ENCODE measurements at regions not wholly inside any gene's neighbourhood (a gene's known extent, or its start where the extent isn't known, plus 50 kb on each side); places are given as distances from the start of the nearest gene placed in this dataset.
"Not testable (repeated sequence)": the region's sequence is repeated elsewhere in the genome, so short reads cannot be mapped to it uniquely, and the experiment has no call there.

DNA sequence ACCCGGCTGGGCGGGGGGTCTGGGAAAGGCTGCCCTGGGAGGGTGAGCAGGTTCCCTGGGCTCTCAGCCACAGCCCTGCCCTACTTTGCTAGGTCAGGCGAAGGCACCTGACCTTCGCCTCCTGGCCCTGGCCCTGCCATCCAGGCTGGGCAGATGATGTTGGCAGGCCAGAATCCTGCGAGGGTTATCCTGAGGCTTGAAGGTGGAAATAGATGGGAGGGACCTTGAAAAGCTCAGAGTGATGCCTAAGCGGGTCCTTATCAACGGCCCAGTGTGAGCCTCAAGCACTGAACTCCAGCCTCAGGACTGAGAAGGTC, 191.3 kb downstream of the LAT start:
- H3K27me3 ChIP-seq (ENCODE audit: low read depth); in situ Hi-C loops (cut with MboI; ENCODE audit: low sequenced_read_pairs); H3K36me3 ChIP-seq (replicated peaks); H3K9me3 ChIP-seq; DNase-seq (ENCODE audit: low spot score in 2 of 2); H3K4me3 ChIP-seq; H3K4me1 ChIP-seq: not testable (repeated sequence)

DNA sequence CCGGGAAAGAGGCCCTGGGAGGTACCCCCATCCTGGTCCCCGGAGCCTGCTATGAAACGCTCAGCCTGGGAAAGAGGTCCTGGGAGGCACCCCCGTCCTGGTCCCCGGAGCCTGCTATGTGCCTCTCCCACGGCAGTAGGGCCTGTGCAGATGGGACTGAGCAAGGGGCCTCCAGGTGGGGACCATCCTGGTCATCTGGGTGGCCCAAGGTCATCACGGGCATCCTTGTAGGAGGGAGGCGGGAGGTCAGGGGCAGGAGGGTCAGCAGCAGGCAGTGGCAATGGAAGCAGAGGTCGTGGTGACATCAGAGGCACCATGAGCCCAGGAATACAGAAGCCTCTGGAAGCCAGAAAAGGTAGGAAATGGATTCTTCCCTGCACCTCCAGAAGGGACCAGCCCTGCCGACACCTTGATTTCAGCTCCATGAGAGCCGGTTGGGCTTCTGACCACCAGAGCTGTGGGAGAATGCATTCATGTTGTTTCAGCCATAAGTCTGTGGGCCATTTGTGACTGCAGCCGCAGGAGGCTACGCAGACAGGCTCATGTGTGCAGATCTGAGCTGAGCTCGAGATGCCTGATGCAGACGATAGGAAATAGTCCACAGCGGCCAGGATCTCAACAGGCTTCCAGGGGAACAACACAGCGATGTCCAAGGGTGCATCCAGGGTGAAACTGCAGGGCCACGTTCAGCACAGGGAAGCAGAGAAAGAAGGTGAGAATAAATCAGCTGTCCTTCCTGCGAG, 190.7 kb downstream of the LAT start:
- H3K36me3 ChIP-seq (replicated peaks); H3K4me1 ChIP-seq; in situ Hi-C loops (cut with MboI; ENCODE audit: low sequenced_read_pairs): not testable (repeated sequence)

DNA sequence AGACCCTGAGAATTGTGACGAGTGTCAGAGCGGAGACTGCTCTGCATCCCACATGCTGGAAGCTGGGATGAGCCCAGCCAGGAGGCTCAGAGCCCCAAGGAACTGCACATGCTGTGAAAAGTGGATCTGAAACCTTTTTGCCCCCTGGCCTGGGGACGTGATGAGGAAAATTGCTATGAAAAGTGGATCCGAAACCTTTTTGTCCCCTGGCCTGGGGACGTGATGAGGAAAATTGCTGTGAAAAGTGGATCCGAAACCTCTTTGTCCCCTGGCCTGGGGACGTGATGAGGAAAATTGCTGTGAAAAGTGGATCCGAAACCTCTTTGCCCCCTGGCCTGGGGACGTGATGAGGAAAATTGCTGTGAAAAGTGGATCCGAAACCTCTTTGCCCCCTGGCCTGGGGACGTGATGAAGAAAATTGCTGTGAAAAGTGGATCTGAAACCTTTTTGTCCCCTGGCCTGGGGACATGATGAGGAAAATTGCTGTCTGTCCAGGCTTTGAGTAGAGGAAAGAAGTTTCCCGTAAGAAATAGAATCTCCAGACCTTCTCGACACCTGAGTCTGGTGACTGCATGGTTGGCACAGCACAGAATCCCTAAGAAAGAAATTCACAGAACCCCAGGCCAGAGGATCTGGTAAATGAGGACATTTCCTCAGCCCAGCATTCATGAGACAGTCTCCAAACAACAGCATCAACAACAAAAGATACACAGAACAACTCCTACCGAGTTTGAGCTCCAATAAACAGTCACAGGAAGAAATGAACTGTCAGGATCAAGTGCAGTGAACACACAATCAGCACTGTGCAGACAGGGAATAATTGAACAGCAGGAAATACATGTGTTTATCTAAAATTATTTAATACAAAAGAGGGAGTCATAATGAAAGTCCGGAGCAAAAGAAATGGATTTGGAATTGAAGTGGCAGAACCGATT, 188.8 kb downstream of the LAT start:
- in situ Hi-C loops (cut with MboI; ENCODE audit: low sequenced_read_pairs) = not testable (repeated sequence)

More for the DNA sequence above, 190.7 kb downstream of the LAT start:
- H3K27me3 ChIP-seq (ENCODE audit: low read depth); H3K9me3 ChIP-seq; H3K4me3 ChIP-seq; DNase-seq (ENCODE audit: low spot score in 2 of 2): not testable (repeated sequence)

DNA sequence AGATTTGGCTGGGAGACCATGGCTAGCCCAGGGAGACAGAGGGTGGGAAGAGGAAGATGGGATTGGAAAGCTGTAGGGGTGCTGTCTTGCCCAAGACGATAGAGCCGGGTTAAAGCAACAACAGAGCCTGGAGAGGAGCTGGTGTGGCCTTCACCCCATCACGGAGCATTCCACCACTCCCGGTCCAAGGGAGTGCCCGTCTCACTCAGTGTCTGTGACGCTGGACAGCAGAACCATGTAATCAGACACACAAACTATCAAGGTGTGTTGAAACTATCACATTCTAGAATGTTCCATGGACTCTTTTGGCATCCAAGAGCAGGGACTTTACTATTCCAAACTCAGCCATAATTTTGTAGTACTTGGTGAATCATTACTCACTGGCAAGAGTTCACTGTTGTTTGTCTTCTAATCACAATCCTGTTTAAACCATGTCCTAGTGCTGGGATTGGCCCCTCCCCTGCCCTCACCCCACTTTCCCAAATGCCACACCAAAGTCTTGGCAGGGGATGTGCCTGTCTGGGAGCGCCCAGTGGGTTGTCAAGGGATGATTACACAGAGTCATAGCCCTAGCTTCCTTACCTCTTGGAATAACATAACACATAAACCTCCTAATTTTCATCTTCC, 187.4 kb downstream of the LAT start:
- H3K9me3 ChIP-seq; H3K4me3 ChIP-seq; H3K27me3 ChIP-seq (ENCODE audit: low read depth); H3K36me3 ChIP-seq (replicated peaks); H3K4me1 ChIP-seq; DNase-seq (ENCODE audit: low spot score in 2 of 2); in situ Hi-C loops (cut with MboI; ENCODE audit: low sequenced_read_pairs): not testable (repeated sequence)

More for the DNA sequence above, 188.8 kb downstream of the LAT start:
- H3K4me1 ChIP-seq; H3K27me3 ChIP-seq (ENCODE audit: low read depth); H3K36me3 ChIP-seq (replicated peaks); H3K4me3 ChIP-seq; H3K9me3 ChIP-seq; DNase-seq (ENCODE audit: low spot score in 2 of 2): not testable (repeated sequence)

DNA sequence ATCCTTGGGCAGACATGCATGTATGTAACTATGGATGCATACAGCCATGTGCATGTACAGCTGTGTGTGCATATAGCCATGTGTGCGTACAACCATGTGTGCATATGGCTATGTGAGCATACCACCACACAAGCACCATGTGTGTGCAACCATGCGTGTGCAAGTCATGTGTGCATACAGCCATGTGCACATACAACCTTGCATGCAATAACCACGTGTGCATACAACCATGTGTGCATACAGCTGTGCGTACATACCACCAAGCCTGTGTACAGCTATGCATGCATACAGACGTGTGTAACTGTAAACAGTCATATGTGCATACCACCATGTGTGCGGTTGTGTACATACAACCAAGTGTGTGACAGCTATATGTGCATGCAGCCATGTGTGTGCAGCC, 186.4 kb downstream of the LAT start:
- H3K36me3 ChIP-seq (replicated peaks); H3K4me3 ChIP-seq; DNase-seq (ENCODE audit: low spot score in 2 of 2); H3K9me3 ChIP-seq; H3K4me1 ChIP-seq; in situ Hi-C loops (cut with MboI; ENCODE audit: low sequenced_read_pairs); H3K27me3 ChIP-seq (ENCODE audit: low read depth): not testable (repeated sequence)

DNA sequence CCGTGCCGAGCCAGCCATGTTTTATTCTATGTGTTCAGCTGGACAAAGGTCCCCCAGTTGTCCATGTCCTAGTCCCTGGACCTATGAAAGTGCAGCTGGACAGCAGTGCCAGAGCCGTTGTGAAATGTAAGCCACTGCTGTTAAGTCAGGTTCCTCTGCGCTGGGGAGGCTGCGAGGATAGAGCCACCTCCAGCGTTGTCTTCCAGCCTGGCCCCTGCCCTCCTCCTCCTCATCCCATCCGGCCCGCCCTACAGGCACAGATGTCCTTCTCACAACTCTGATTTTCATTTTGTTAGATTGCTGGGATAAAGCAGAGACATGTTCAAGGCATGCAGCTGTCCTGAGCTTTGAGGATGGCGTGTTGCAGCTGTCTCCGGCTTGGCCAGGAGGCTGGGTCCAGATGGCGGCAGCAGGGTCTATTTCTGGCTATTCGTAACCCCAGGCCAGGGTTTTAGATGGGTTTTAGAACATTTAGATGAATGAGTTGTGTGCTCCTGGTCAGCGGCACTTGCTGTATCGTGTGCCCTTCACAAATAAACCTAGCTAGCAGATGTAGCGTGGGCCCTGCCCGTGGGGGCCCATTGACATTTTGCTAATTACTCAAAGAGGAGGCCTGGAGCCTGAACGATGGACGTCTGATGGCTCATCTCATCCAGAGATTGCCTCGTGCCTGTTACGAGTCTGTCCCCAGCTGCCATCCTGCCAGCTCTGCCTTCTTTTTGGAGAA, 185.7 kb downstream of the LAT start:
- H3K27me3 ChIP-seq (ENCODE audit: low read depth); H3K4me1 ChIP-seq; DNase-seq (ENCODE audit: low spot score in 2 of 2); H3K36me3 ChIP-seq (replicated peaks); H3K4me3 ChIP-seq; in situ Hi-C loops (cut with MboI; ENCODE audit: low sequenced_read_pairs); H3K9me3 ChIP-seq: not testable (repeated sequence)

DNA sequence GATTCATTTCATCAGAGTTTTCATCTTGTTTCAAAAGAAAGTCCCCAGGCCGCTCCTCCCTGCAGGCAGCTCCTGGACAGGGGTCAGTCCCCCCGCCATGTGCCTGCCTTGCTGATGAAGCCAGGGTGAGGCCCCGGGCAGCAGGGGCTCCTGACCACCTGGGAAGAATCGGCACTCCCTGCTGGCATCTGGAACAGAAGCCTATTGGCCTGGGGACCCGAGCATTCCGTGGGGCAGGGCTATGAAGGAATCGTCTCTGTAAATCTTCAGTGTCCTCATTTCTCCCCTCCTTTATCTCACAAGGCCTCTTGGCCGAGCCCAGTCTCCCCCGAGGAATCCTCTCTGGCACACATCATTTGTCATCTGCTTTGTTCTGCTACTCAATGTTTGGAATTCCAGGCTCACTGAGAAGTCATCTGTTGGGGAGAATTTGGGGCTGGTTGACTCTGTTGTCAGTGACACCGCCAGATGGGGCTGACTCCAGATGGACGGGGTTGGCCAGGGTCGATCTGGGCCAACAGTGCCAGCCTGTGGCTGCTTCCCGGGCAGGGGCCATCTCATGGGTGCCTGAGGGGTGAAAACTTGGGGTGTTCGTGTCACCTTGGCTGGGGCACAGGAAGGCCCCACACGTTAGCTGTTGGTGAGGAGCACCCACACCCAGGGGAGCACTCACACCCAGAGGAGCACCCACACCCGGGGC, 184.6 kb downstream of the LAT start:
- DNase-seq (ENCODE audit: low spot score in 2 of 2); H3K4me3 ChIP-seq; H3K36me3 ChIP-seq (replicated peaks); H3K4me1 ChIP-seq; H3K9me3 ChIP-seq; in situ Hi-C loops (cut with MboI; ENCODE audit: low sequenced_read_pairs); H3K27me3 ChIP-seq (ENCODE audit: low read depth): not testable (repeated sequence)

DNA sequence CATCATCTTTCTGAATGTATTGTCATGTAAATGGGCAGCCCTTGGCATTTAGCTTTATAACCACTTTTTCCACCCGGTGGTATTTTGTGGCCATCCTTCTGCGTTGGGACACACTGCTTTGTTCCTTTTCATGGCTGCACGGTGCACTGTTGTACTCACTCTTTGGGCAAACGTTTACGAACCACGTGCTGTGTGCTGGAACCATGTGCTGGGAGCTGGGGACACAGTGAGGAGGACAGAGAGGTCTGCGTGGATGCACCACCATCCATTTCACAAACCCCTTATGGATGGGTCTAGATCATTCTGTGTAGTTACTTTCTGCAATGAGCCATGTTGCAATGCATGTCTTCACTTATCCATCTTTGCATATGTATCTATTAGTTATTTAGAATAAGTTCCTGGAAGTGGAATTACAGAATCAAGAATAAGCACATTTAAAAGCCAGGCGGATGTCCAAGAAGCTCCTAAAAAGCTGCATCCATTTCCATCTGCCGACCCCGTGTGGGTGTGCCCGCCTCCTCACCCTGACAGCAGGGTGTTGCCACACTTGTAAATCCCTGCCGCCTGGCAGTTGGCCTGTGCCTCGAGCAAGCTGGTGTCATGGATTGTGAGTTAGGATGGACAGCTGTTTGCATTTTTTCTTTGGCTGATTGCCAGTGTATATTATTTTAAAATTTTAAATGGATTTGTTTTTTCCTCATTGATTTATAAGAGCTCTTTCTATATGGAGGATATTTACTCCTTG, 183.8 kb downstream of the LAT start:
- DNase-seq (ENCODE audit: low spot score in 2 of 2); H3K27me3 ChIP-seq (ENCODE audit: low read depth); in situ Hi-C loops (cut with MboI; ENCODE audit: low sequenced_read_pairs); H3K9me3 ChIP-seq; H3K36me3 ChIP-seq (replicated peaks); H3K4me3 ChIP-seq; H3K4me1 ChIP-seq: not testable (repeated sequence)

DNA sequence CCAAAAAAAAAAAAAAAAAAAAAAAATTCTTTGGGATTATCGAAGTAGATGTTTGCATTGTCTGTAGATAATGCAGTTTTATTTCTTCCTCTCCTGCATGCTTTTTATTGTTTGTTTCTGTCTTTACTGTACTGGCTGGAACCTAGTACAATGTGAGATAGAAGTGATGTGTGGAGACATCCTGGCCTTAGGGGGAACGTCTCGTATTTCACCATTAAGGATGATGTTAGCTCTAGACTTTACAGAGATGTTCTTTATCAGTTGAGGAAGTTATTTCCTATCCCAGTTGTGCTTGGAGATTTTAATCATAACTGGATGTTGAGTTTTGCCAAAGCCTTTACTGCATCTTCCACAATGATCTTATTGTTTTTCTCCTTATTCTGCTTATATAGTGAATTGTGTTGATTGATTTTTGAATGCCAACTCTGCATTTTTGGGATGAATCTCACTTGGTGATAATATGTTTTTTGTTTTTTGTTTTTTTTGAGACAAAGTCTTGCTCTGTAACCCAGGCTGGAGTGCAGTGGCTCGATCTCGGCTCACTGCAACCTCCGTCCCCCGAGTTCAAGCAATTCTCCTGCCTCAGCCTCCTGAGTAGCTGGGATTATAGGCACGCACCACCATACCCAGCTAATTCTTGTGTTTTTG, 179.7 kb downstream of the LAT start:
- H3K36me3 ChIP-seq (replicated peaks); H3K27me3 ChIP-seq (ENCODE audit: low read depth); H3K4me1 ChIP-seq; H3K9me3 ChIP-seq; in situ Hi-C loops (cut with MboI; ENCODE audit: low sequenced_read_pairs); DNase-seq (ENCODE audit: low spot score in 2 of 2); H3K4me3 ChIP-seq: not testable (repeated sequence)

DNA sequence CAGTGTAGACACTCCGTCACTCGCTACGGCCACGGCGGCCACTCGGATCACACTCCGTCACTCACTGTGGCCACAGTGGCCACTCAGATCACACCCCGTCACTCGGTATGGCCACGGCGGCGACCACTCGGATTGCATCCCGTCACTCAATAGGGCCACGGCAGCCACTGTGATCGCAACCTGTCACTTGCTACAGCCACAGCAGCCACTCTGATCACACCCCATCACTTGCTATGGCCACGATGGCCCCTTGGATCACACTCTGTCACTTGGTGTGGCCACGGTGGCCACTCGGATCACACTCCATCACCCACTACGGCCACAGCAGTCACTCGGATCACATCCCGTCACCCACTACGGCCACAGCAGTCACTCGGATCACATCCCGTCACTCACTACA, 175.3 kb downstream of the LAT start:
- H3K36me3 ChIP-seq (replicated peaks); DNase-seq (ENCODE audit: low spot score in 2 of 2); H3K4me3 ChIP-seq; H3K4me1 ChIP-seq; H3K27me3 ChIP-seq (ENCODE audit: low read depth); H3K9me3 ChIP-seq; in situ Hi-C loops (cut with MboI; ENCODE audit: low sequenced_read_pairs): not testable (repeated sequence)

DNA sequence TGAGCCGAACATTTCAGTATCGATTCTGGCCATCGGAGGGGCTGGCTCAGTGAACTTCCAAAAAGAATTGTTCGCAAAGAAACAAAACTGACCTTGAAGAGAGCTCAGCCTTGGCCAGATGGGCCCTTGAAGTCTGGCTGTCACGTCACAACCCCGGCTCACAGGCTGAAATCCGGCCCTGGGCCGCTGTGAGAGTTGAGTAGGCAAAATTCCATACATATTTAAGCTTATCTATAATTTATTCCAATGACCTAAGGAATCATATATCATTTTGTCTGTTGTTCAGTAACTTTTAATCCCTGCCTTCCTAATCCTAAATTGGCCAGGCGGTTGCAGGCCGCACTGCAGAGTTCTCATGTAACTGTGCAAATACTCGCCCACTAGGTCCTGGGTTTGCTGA, 174.8 kb downstream of the LAT start:
- H3K36me3 ChIP-seq (replicated peaks); H3K27me3 ChIP-seq (ENCODE audit: low read depth); H3K4me3 ChIP-seq; in situ Hi-C loops (cut with MboI; ENCODE audit: low sequenced_read_pairs); DNase-seq (ENCODE audit: low spot score in 2 of 2); H3K9me3 ChIP-seq; H3K4me1 ChIP-seq: not testable (repeated sequence)

DNA sequence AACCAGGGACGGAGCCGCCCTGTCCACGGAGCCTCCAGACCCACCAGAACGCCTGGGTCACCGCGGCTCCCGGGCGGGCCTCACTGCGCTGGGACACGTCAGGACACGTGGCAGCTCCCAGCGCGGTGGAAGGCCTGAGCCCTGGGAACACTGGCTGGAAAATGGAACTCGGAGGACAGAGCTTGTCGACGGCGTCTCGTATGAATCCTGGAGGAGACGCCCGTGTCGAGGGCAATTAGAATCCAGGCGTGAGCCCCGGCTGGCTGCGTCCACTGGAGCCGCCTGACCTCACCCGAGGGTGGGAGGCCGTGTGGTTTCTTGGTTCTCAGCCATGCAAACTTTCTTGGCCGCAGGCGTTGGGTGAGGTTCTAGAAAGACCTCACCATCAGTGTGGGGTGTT, 173.9 kb downstream of the LAT start:
- Histone ChIP-seq H3K9me3 (no peaks in the 10 kb centered on the region), H3K36me3 (replicated peaks) (no peaks in the 10 kb centered on the region), H3K4me1 (no peaks in the 10 kb centered on the region), H3K4me3 (no peak overlapping the region), H3K27me3 (ENCODE audit: low read depth) (no peaks in the 10 kb centered on the region)
- in situ Hi-C loops (cut with MboI; ENCODE audit: low sequenced_read_pairs) = no loop called here
- DNase-seq (ENCODE audit: low spot score in 2 of 2) = no peak
